ENCODE measurements at regions not wholly inside any gene's neighbourhood (a gene's known extent, or its start where the extent isn't known, plus 50 kb on each side); places are given as distances from the start of the nearest gene placed in this dataset.
"Not testable (repeated sequence)": the region's sequence is repeated elsewhere in the genome, so short reads cannot be mapped to it uniquely, and the experiment has no call there.

DNA sequence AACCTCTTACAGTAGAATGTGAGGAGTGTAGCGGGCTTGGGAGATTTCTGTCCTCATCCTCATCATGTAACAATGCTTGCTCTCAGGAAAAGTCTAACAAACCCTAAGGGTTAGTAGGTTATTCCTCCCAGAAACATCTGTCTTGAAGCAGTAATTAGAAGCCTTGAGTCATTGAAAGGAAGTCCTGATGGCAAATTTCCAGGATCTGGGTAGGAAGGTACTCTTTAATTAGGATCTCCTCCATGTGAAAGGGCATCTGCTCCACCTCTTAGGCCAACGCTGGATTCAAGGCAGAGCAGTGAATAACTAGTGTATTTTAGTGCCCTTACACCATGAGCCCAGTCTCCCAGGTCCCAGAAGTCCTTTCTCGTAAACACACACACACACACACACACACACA is 106.6 kb upstream of the BARHL2 start:
- no peak for DNase-seq

DNA sequence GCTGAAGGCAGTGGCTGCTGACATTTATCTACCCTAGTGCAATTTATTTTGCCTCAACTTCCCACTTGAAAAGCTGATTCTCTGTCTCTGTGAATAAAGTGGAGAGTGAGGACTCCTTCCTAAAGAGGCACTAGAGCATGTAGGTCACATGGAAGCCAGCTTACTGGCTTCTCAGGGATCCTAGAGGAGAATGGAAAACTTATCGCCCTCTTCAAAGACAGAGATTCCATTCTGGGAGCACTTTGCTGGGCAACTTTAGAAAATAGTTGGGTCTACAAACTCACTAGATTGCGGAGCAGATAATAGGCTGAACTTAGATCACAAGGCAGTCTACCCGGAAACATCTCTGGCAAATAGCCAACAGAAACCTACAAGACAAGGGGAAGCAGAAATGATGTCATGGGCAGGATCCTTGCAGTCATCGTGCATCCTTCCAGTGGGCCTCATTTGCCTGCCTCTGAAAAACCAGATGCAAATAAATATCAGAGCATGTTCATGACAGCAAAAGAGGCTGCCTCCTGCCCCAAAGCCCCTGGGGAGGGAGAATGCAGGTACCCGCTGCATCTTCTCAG is 104.8 kb upstream of the BARHL2 start:
- DNase-seq, result no peak

DNA sequence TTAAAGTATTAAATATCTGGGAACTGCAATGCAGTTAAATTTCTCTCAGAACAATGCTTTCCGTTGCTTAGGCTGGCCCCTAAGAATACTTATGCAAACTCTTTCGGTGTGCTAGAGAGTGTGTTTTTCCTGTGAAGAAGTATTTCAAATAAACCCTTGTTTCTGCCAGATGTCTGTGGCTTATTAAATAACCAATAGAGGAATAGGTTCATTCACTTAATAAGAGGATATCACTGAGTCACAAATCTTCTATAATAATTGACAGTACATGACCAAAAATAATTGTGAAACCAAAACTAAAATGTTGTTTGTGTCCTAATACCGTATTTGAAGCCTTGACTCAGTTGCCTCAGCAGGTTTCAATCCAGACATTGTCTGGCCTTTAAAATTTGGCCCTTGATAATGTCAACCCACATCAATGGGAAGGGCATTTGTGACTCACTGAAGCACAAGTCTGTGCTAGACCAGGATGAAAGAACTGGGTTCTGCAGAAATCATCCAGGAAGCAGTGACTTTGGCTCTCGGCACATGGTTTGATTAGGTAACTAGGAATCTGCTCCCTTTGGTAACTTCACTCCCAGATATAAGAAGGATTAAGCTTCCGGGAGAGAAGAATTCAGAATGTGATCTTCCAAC is 104.2 kb upstream of the BARHL2 start:
- no peak for DNase-seq

DNA sequence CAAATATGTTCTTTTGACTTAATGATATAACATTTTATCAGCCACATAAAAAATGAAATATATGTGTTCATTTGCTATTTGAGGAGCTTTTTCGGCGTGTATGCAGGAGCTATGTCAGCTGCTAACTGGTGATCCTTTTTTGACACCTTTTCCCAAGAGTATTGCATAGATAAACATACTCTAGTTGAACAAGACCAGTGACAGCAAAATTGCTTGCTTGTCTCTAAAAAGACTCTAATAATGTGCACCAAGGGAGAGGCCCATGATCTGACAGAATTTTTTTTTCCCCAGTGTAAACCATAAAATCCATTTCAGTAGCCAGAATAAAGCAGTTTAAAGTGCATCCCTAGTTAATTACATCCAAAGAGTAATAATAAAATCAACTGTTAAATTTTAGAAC is 103.6 kb upstream of the BARHL2 start:
- DNase-seq, result no peak

DNA sequence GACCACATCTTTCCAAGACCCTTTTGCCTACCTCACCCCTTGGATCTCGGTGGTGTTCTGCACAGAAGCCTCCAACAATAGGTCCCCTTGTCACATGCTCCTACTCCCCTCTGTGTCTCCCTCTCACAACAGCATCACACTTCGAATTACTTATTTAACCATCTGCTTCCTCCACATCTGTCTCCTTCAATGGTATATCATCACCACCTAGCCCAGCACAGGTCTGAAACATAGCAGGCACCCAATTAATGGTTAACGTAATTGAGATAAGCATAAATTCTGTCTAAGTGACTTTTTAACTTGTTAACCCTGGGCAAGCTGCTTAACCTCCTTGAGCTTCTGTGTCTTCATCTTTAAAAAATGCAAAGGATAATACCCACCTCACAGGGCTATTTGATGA is 100.3 kb upstream of the BARHL2 start:
- no peak for DNase-seq

DNA sequence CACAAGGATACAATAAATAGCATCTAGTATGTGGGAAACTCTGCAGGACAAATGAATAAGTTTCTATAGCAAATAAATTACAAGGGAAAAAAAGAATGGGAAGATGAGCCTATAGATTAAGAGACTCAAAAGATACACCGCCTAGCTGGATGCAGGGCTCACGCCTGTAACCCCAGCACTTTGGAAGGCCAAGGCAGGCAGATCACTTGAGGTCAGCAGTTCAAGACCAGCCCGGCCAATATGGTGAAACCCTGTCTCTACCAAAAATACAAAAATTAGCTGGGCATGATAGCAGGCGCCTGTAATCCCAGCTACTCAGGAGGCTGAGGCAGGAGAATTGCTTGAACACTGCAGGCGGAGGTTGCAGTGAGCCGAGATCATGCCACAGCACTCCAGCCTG is 95.1 kb upstream of the BARHL2 start:
- DNase-seq, result not testable (repeated sequence)

DNA sequence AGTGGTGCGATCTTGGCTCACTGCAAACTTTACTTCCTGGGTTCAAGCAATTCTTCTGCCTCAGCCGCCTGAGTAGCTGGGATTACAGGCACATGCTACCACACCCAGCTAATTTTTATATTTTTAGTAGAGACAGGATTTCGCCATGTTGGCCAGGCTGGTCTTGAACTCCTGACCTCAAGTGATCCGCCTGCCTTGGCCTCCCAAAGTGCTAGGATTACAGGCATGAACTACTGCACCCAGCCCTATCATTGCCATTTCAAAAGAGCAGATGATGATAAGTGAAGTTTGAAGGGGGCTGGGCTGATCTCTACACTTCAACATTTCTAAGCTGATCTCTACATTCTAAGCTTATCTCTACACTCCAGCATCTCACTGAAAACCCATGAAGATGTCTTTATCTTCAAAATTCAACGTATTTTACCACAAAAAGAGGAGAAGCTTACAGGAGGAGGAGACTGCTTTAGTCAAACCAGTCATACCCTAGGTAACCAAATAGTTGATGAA is 94.4 kb upstream of the BARHL2 start:
- DNase-seq, result not testable (repeated sequence)

DNA sequence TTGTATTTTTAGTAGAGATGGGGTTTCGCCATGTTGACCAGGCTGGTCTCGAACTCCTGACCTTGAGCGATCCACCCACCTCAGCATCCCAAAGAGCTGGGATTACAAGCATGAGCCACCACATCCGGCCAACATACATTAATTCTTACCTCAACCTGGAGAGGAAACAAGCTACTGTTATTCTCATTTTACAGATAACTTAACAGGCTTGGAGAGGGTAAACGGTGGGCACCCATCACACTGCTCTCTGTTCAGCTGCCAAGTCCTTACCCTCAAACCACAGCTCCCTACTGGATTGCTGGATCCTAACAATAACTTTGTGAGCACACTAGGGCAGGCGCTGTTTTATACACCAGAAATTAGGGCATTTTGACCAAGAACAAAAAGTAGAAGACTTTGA is 93.6 kb upstream of the BARHL2 start:
- DNase-seq, result no peak

DNA sequence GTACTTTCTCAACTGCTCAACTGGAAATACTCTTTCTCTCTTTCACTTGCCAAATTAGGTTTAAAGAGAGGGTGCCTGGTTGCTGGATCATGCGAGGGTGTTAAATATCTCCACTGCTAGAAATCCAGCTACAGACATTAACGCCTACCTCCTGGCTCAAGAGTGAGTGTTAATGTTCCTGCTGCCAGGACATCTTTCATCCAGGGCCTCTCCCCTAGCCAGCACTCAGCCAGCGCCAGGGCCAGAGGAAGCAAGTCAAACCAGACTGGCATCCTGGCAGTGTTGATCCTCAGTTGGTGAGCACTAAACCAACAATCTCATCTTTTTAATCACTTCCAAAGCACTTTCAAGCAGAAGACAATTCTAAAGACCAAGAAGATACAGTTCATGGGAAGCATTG is 92.9 kb upstream of the BARHL2 start:
- DNase-seq, result no peak

DNA sequence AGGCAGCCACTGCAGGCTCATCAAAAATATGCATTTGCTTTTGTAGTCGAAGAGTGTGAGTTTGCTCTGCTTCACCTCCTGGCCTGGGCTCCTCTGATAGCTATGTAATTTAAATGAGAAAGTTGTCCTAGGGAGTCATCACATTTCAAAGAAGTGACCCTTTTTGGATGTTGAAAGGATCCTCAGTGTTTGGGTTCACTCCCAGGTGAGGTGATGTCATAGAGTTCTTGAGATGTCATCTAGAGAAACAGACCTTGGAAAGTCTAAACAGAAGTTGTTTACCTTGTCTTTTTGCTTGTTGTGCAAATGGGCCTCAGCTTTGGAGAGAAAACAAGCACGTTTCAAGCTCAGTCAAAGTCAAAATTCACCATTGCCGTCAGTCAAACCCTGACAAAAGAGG is 92.0 kb upstream of the BARHL2 start:
- no peak for DNase-seq

DNA sequence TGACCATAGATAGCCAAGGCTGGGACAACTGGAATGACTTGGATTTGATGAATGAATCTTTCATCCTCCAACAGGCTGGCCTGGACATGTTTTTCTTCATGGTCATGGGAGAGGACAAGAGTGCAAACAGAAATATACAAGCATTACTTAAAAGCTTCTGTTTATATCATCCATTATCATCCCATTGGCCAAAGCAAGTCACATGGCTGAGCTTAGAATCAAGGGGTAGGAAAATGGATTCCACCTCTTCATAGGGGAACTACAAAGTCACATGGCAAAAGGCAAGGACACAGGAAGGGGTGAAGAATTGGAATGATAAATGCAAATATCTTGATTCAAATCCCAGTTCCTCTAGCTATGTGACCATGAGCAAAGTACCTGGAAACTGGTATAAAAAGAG is 90.2 kb upstream of the BARHL2 start:
- DNase-seq, result no peak

DNA sequence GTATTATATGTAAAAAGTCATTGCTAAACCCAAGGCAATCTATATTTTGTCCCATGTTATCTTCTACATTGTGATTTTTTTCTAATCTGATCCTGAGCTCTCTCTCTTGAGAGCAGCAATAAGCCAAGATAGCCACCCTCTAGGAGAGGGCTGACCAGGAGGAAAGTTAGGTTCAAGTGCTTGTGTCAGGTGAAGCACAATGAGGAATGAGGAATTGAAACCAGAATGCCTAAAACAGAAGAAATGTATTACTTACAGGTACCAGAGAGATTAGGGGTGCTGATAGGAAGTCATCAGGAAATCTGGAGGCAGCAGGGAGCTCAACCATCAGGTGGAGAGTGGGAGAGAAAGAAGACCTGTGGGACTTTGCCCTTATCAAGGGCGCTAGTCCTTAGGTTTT is 85.5 kb upstream of the BARHL2 start:
- DNase-seq, result no peak

DNA sequence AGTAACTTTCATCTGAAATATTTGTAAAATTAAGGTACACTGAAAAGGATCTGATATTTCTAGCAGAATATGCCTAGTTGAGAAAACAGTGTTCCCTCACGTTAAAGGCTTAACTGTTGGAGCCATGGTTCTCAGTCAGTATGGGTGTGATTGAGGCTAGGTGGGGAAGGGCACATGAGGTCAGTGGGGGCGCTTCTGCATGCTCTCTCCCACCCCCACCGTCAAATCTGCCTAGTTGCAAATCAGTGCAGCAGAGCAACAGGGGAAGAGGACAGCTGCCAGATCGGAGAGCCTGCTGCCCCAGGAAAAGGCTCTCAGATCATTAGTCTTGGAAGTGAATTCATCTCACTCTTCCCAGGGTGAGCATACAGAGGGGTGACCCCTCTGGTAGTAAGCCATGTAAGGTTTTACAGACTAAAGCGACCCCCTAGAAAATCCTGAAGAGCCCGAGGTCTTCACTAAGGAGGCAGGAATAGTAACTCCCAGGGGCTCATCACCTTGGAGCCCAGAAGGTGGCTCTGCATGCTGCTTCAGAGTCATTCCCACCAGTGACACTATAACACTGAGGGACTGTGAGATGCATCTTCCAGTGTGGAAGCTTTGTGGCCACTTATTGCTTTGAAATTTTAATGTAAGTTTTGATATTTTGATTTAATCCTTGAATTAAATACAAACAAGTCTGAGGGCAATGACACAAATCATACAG is 83.1 kb upstream of the BARHL2 start:
- no peak for DNase-seq

DNA sequence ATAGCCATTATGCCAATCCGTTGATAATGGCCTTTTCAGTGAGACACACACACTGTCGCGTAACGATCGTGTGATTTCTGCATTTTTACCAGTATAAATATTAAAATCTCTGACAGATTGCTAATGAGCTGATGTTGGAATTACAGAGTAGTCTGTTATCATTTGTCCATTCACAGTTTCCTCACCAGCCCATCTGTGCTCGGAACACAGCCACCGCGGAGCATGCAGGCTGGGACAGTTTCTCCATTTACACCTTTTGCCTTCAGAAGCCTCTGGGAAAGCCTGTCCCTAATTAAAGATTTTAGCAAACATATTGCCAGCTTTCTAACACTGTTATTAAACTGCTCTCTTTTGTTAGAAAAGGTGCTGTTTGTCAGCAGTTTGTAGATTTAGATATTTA is 82.2 kb upstream of the BARHL2 start:
- DNase-seq, result no peak

DNA sequence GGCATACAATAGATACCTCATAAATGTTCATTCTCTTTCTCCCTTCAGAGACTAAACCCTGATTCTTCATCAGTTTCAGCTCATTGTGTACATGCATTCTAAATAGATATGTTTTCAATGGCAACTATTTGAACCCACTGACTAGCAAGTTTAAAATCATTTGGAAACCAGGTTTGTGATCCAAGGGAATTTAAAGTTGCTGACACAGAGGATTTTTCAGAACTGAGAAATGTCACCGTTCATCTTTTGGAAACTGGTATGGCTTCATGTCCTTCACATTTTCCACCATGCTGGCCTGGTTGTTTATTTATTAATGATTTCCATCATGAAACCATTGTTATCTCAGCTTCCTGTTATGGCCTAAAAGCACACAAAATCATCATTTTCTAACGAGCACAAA is 81.8 kb upstream of the BARHL2 start:
- DNase-seq, result no peak

DNA sequence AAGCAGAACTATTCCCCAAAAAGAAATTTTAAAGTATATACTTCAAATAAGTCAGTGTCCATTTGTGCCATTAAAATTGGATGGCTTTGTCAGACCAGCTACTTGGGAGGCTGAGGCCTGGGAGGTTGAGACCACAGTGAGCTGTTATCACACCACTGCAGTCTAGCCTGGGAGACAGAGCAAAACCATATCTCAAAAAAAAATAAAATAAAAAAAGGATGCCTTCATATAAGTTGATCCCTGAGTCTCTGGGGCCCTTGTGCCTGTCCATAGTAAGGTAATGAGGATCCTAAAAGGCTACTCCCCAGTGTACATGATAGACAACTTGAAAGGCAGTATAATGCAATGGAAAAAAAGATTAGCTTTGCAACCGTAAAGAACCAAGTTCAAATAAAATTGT is 81.2 kb upstream of the BARHL2 start:
- DNase-seq, result no peak

DNA sequence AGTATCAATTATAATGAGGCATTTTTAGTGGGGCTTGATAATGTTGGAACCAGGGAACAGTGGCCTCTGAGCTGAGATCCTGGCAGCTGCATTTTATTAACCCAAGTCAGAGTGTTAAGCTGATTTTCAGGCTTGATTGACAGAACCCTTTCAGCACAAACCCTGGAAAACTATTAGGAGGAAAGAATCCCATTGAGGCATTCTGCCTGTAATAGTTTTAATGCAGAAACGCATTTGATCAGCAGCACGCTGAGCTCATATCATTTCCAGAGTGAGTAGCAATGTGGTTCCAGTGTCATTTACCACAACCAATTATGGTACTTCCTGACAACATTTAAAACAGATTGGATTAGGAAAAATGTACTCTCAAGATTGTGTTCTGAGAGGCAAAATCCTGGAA is 78.3 kb upstream of the BARHL2 start:
- no peak for DNase-seq

DNA sequence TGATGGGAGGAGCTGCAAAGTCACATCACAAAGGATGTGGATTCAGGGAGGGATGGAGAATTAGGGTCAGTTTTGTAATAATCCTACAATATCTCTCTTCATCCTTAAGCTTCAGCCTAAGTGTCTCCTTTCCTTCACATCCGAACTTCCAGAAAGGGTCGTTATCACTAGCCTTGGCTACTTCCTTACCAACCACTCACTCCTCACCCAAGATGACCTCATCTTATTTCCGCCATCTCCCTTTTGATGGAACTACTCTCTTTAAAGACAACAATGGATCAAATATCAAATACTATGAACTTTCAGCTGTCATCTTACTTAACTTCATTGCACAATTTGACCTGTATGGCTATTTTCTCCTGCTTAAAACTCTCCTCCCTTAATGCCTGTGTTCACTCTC is 69.6 kb upstream of the BARHL2 start:
- no peak for DNase-seq

DNA sequence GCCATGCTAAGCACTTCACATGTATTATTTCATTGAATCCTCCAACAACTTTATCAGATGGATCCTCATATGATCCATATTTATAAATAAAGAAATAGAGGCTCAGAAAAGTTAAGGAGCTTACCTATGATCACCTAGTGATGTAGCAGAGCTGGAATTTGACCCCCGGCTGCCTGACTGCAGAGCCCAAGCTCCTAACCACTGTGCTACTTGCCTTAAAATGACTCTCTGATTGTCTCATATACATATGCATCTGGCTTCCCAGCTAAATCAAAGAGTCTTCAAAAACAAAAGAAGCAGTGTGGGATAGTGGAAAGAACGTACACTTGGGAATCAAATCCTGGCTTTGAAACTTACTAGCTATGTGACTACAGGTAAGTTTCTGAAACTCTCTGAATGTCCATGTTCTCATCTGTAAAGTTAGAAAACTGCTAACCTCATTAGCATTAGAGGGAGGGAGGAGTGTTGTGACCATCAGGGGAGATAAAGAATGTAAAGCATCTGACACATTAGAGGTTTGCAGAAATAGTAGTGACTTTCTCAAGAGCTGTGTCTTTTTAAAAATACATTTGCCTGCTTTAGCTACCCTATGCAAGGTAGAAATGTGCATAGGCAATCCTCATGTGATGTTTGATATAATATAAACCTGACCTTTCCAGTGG is 67.2 kb upstream of the BARHL2 start:
- no peak for DNase-seq

DNA sequence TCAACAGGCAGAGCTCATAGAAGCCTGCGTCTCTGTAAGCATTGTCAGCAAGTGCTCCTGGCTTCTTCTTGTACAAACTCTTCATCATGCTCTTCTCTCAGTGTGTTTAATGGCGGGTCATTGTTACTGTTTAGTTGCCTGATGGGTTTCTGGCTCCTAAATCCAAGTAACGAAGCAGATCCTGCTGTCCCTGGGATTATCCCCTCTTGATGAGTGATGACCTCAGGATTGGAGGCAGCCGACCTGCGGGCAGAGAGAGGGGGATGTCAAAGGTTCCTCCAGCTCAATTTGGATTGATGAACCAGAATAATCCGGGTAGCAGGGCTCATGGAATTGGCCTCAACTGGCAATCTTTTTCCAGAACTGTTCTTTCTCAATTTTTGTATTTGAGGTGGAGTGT is 66.1 kb upstream of the BARHL2 start:
- DNase-seq, result no peak

DNA sequence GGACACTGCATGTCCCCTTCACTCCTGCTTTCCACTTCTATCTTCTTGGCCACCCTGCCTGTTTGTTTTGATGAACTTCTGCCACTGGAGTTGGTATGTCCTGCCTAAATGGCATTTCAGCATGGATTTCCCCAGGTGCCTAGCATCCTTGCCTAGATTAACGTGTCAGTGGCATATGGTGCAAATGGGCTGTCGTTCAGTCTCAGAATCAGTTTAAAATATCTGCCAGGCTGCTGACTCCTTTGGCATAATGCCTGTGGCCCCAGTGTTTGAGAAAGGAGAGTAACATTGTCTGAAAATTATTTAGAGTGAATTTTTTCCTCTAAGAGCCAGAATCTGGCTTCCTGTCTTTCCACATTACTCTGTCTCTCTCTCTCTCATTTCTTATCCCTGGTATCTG is 64.9 kb upstream of the BARHL2 start:
- no peak for DNase-seq

DNA sequence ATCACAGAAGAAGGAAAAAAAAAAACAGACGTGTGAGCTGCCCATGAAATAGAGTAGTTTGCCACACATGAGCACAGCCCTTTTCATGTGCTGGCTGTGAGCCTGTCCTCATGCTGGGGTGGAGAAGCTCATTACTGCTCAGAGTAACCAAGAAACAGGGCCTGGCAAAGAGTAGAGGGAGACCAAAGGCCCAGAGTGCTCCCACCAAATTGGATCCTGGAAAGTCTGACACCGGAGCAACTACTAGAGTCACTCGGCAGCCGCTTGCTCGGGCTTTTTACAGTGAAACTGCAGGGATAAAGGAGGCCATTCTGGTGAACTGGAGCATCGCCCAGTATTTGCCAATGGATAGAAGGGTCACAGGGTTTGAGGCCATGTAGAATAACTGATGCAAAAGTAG is 64.4 kb upstream of the BARHL2 start:
- DNase-seq, result no peak

DNA sequence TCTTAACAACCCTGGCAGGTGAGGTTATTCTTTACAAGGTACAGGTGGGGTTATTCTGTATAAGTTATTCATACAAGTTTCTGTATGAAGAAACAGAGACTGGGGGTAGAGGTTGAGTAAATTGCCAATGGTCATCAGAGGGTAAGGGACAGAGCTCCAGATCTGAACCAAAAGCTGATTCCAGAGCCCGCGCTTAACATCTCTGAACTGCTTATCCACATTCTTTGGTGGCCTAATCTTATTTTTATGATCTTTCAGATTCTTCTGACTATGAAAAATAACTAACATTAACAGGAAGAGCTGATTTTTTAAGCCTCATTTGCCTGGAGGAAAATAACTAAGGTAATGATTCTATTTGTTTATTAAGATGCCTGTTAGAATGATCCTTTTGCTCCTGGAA is 63.9 kb upstream of the BARHL2 start:
- DNase-seq, result no peak

DNA sequence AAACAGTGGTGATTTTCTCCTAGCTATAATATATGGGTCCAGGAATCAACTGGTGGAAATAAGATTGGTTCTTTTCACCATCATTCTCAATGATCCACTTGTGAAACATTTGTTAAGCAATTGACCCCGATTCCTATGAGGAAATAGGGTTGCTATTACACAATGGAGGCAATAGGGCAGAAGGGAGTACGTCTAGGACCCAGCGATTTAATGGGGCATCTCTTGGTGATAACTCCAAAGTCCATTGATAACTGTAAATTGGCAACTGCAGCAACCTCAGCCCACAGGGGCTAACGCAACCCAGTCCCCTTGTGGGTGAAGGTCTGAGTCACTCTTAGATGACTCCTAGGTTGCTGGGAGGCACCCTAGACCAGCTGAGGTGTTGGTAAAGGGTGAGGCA is 62.5 kb upstream of the BARHL2 start:
- no peak for DNase-seq

Measured in stimulated activated naive CD4-positive, alpha-beta T cell (primary cell).